H9 (cell line): ENCODE measurements at regions not wholly inside any gene's neighbourhood (a gene's known extent, or its start where the extent isn't known, plus 50 kb on each side); places are given as distances from the start of the nearest gene placed in this dataset.
"Not testable (repeated sequence)": the region's sequence is repeated elsewhere in the genome, so short reads cannot be mapped to it uniquely, and the experiment has no call there.

Experiments used
- DNase-seq: peaks from one replicate; pipeline ENCODE4 v3.0.0-alpha.2; 2017
- H2AFZ ChIP-seq: one replicate; pipeline ENCODE4 v1.6.1; 2013; ENCODE audit warnings: mild to moderate bottlenecking, low read length, control low read depth, moderate library complexity
- H2AK5ac ChIP-seq: 2 replicates; pipeline ENCODE4 v1.6.1; 2013; ENCODE audit warnings: low read length, control low read depth, mixed read lengths; ENCODE audit not compliant: insufficient read length
- H2BK120ac ChIP-seq: one replicate; pipeline ENCODE4 v1.6.1; 2013; ENCODE audit warnings: low read depth, mild to moderate bottlenecking, low read length, control low read depth, inconsistent platforms; ENCODE audit not compliant: poor library complexity, severe bottlenecking
- H2BK12ac ChIP-seq: 2 replicates; pipeline ENCODE4 v1.6.1; 2013; ENCODE audit warnings: low read length, control low read depth, mixed read lengths, low read depth; ENCODE audit not compliant: insufficient read length
- H2BK15ac ChIP-seq: 2 replicates; pipeline ENCODE4 v1.6.1; 2013; ENCODE audit warnings: low read depth, low read length, control low read depth
- H2BK20ac ChIP-seq: one replicate; pipeline ENCODE4 v1.6.1; 2013; ENCODE audit warnings: low read depth, mild to moderate bottlenecking, low read length, control low read depth, inconsistent platforms; ENCODE audit not compliant: poor library complexity, severe bottlenecking
- H2BK5ac ChIP-seq: 2 replicates; pipeline ENCODE4 v1.6.1; 2013; ENCODE audit warnings: low read length, control low read depth, mixed read lengths; ENCODE audit not compliant: insufficient read length
- H3K14ac ChIP-seq: 2 replicates; pipeline ENCODE4 v1.6.1; 2013; ENCODE audit warnings: low read length, control low read depth; ENCODE audit not compliant: insufficient read depth
- H3K18ac ChIP-seq: 2 replicates; pipeline ENCODE4 v1.6.1; 2013; ENCODE audit warnings: low read depth, mild to moderate bottlenecking, mixed read lengths, low read length, control low read depth; ENCODE audit not compliant: insufficient read length
- H3K23ac ChIP-seq: 2 replicates; pipeline ENCODE4 v1.6.1; 2013; ENCODE audit warnings: low read length, control low read depth, mixed read lengths, low read depth; ENCODE audit not compliant: insufficient read length
- H3K23me2 ChIP-seq: 2 replicates; pipeline ENCODE4 v1.6.1; 2013; ENCODE audit warnings: low read depth, mild to moderate bottlenecking, mixed read lengths, low read length, control low read depth; ENCODE audit not compliant: insufficient read length, poor library complexity, severe bottlenecking
- H3K27ac ChIP-seq: 2 replicates; pipeline ENCODE4 v1.5.1; 2013; ENCODE audit warnings: low read length, control low read depth, mixed read lengths, low read depth; ENCODE audit not compliant: insufficient read length
- H3K27me3 ChIP-seq: 2 replicates; pipeline ENCODE4 v1.6.1; 2013; ENCODE audit warnings: low read length, control low read depth, inconsistent platforms; ENCODE audit not compliant: insufficient read depth
- H3K4ac ChIP-seq: 2 replicates; pipeline ENCODE4 v1.6.1; 2013; ENCODE audit warnings: low read depth, mild to moderate bottlenecking, control low read depth, inconsistent platforms, low read length, moderate library complexity
- H3K4me1 ChIP-seq: 2 replicates; pipeline ENCODE4 v1.6.1; 2013; ENCODE audit warnings: low read length, control low read depth, inconsistent platforms; ENCODE audit not compliant: insufficient read depth
- H3K4me2 ChIP-seq: 2 replicates; pipeline ENCODE4 v1.6.1; 2013; ENCODE audit warnings: low read length, control low read depth, mixed read lengths; ENCODE audit not compliant: insufficient read length, insufficient read depth
- H3K56ac ChIP-seq: 2 replicates; pipeline ENCODE4 v1.6.1; 2013; ENCODE audit warnings: low read depth, mild to moderate bottlenecking, mixed read lengths, low read length, control low read depth; ENCODE audit not compliant: insufficient read length
- H3K79me1 ChIP-seq: 2 replicates; pipeline ENCODE4 v1.6.1; 2013; ENCODE audit warnings: low read depth, mild to moderate bottlenecking, moderate library complexity, low read length, control low read depth, inconsistent platforms; ENCODE audit not compliant: insufficient read depth, poor library complexity, severe bottlenecking
- H3K79me2 ChIP-seq: 2 replicates; pipeline ENCODE4 v1.6.1; 2013; ENCODE audit warnings: low read length, control low read depth, inconsistent platforms; ENCODE audit not compliant: insufficient read depth
- H3K9ac ChIP-seq: 2 replicates; pipeline ENCODE4 v1.6.1; 2013; ENCODE audit warnings: low read length, control low read depth, mixed read lengths; ENCODE audit not compliant: insufficient read length; ENCODE audit errors: extremely low read depth
- H3K9me3 ChIP-seq: one replicate; pipeline ENCODE4 v1.6.1; 2013; ENCODE audit warnings: low read depth, low read length, inconsistent platforms; ENCODE audit not compliant: control insufficient read depth
- H3T11ph ChIP-seq: one replicate; pipeline ENCODE4 v1.6.1; 2013; ENCODE audit warnings: mild to moderate bottlenecking, low read length, control low read depth, inconsistent platforms
- H4K20me1 ChIP-seq: one replicate; pipeline ENCODE4 v1.6.1; 2013; ENCODE audit not compliant: control insufficient read depth, insufficient read length, insufficient read depth
- H4K5ac ChIP-seq: 2 replicates; pipeline ENCODE4 v1.6.1; 2013; ENCODE audit warnings: low read depth, mild to moderate bottlenecking, mixed read lengths, low read length, control low read depth; ENCODE audit not compliant: insufficient read length
- H4K8ac ChIP-seq: replicated peaks from 2 replicates; pipeline ENCODE4 v1.6.1; 2013; ENCODE audit warnings: low read length, control low read depth, mixed read lengths, low read depth; ENCODE audit not compliant: insufficient read length
- H4K91ac ChIP-seq: 2 replicates; pipeline ENCODE4 v1.6.1; 2013; ENCODE audit warnings: low read depth, mild to moderate bottlenecking, moderate library complexity, mixed read lengths, low read length, control low read depth; ENCODE audit not compliant: insufficient read length
- H3K27ac Mint-ChIP-seq, 3 experiments: 2 replicates in 2 of 3; 3 replicates in 1 of 3; pipeline ENCODE4 v1.8.0; 2020 to 2021; ENCODE audit warnings: mixed read lengths in 3 of 3, mild to moderate bottlenecking in 1 of 3, moderate library complexity in 1 of 3
- H3K27me3 Mint-ChIP-seq: 2 replicates; pipeline ENCODE4 v1.8.0; 2021; ENCODE audit warnings: low read depth, mild to moderate bottlenecking, moderate library complexity, mixed read lengths
- H3K36me3 Mint-ChIP-seq, 3 experiments: 2 replicates in 2 of 3; 3 replicates in 1 of 3; pipeline ENCODE4 v1.8.0; 2020 to 2021; ENCODE audit warnings: low read depth in 3 of 3, mixed read lengths in 3 of 3; ENCODE audit not compliant: insufficient read depth in 1 of 3
- H3K4me1 Mint-ChIP-seq, 2 experiments: 2 replicates each; pipeline ENCODE4 v1.8.0; 2020; ENCODE audit warnings: mixed read lengths in 2 of 2
- H3K4me3 Mint-ChIP-seq, 2 experiments: 2 replicates in 1 of 2; 3 replicates in 1 of 2; pipeline ENCODE4 v1.8.0; 2020 to 2021; ENCODE audit warnings: mild to moderate bottlenecking in 2 of 2, mixed read lengths in 2 of 2, moderate library complexity in 1 of 2
- H3K9me3 Mint-ChIP-seq, 2 experiments: 2 replicates in 1 of 2; 3 replicates in 1 of 2; pipeline ENCODE4 v1.8.0; 2020; ENCODE audit warnings: mild to moderate bottlenecking in 2 of 2, mixed read lengths in 2 of 2, moderate library complexity in 1 of 2
- WGBS: extraction: QIAGEN DNeasy Blood & Tissue Kit; methylation state at CpG from one replicate; pipeline ENCODE4 v1.1.7; 2013; ENCODE audit warnings: missing lambda C conversion rate, low lambda C conversion rate, mixed read lengths; ENCODE audit not compliant: insufficient read length; ENCODE audit errors: extremely low coverage; 5-methylcytosine and 5-hydroxymethylcytosine counted together

DNA sequence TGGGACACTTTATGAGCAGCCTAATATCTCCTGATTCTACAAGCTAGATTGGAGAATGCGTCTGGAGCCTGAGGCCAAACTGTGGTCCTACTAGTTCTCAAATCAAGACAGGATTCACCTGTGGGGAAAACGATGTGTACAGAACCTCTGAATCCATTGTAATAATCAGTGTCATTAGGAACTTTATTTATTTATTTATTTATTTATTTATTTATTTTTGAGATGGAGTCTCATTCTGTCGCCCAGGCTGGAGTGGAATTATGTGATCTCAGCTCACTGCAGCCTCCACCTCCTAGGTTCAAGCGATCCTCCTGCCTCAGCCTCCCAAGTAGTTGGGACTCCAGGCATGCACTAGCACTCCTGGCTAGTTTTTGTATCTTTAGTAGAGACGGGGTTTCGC lies 52.6 kb upstream of the KIF26B start:
- H2BK12ac ChIP-seq, H2AFZ ChIP-seq, H3K4me3 Mint-ChIP-seq, H3K27ac ChIP-seq, H3K23me2 ChIP-seq, H3K36me3 Mint-ChIP-seq, H2BK20ac ChIP-seq, H2AK5ac ChIP-seq, H3K9me3 Mint-ChIP-seq, H3K27ac Mint-ChIP-seq, H3K18ac ChIP-seq, H2BK15ac ChIP-seq, H3K79me2 ChIP-seq, H3K23ac ChIP-seq, H4K8ac ChIP-seq, H4K20me1 ChIP-seq, H2BK5ac ChIP-seq, H3K9me3 ChIP-seq, H3T11ph ChIP-seq, H3K4ac ChIP-seq, H3K4me1 ChIP-seq, H3K56ac ChIP-seq, DNase-seq, H3K27me3 ChIP-seq, H4K5ac ChIP-seq, H3K79me1 ChIP-seq, H3K9ac ChIP-seq, H2BK120ac ChIP-seq, H3K27me3 Mint-ChIP-seq, H4K91ac ChIP-seq, H3K14ac ChIP-seq, H3K4me2 ChIP-seq: not testable (repeated sequence)
- H3K4me1 Mint-ChIP-seq, result peaks cover 10 to 11% of the 10 kb centered on the region in 2 experiments
- no CpG with 5 or more reads among the region's 6 CpGs for WGBS
